HepG2 (cell line): ENCODE measurements at regions not wholly inside any gene's neighbourhood (a gene's known extent, or its start where the extent isn't known, plus 50 kb on each side); places are given as distances from the start of the nearest gene placed in this dataset.
A peak's percentile ranks its signal among the peaks of the same experiment; 100 is the strongest.

Source experiments
- CBFB ChIP-seq: sonication (generic); formaldehyde crosslinking; IDR thresholded peaks from 2 replicates; pipeline ENCODE4 v1.4.0; 2020; ENCODE audit warnings: missing genetic modification reagents
- CBX1 ChIP-seq: IDR thresholded peaks from one replicate; pipeline ENCODE4 v1.6.1; 2016; ENCODE audit warnings: antibody characterized with exemption, low read depth
- FOXA3 ChIP-seq: IDR thresholded peaks from 2 replicates; pipeline ENCODE4 v1.6.1; 2016; ENCODE audit warnings: missing genetic modification reagents, missing compliant biosample characterization
- FOXO4 ChIP-seq: sonication (generic); formaldehyde crosslinking; conservative IDR thresholded peaks from 2 replicates; pipeline ENCODE4 v1.8.1; 2023; ENCODE audit warnings: missing genetic modification reagents
- HCFC1 ChIP-seq: fragments of 150-350 bp; IDR thresholded peaks from 2 replicates; pipeline ENCODE4 v1.6.1; 2014; ENCODE audit warnings: low read depth, low read length
- HIVEP1 ChIP-seq: sonication (generic); formaldehyde crosslinking; IDR thresholded peaks from 2 replicates; pipeline ENCODE4 v1.4.0; 2020; ENCODE audit warnings: mild to moderate bottlenecking, missing genetic modification reagents
- IKZF4 ChIP-seq: sonication (generic); formaldehyde crosslinking; IDR thresholded peaks from 2 replicates; pipeline ENCODE4 v1.5.1; 2020; ENCODE audit warnings: borderline replicate concordance, mild to moderate bottlenecking, low read depth, missing genetic modification reagents; ENCODE audit errors: not compliant biosample characterization
- KLF11 ChIP-seq: IDR thresholded peaks from 2 replicates; pipeline ENCODE4 v1.6.1; 2016; ENCODE audit warnings: missing compliant biosample characterization
- MIXL1 ChIP-seq: IDR thresholded peaks from 2 replicates; pipeline ENCODE4 v1.6.1; 2016
- MXD4 ChIP-seq: IDR thresholded peaks from 2 replicates; pipeline ENCODE4 v1.6.1; 2016; ENCODE audit warnings: mild to moderate bottlenecking, missing biosample characterization, missing genetic modification reagents
- NFE2 ChIP-seq: sonication (generic); formaldehyde crosslinking; IDR thresholded peaks from 2 replicates; pipeline ENCODE4 v1.4.0; 2020; ENCODE audit warnings: missing genetic modification reagents
- NFIB ChIP-seq: sonication (generic); formaldehyde crosslinking; IDR thresholded peaks from 2 replicates; pipeline ENCODE4 v1.9.0; 2021; ENCODE audit warnings: missing genetic modification reagents, mild to moderate bottlenecking, borderline replicate concordance
- NONO ChIP-seq, 2 experiments: fragments of 450-650 bp in 1 of 2; sonication (generic) in 1 of 2; formaldehyde crosslinking in 1 of 2; IDR thresholded peaks in 1 of 2; conservative IDR thresholded peaks in 1 of 2; 2 replicates each; pipeline versions ENCODE4 v1.6.1 to v1.8.0; 2017 to 2022; ENCODE audit warnings: mild to moderate bottlenecking in 1 of 2, missing genetic modification reagents in 1 of 2, moderate library complexity in 1 of 2
- ONECUT2 ChIP-seq: sonication (generic); formaldehyde crosslinking; IDR thresholded peaks from 2 replicates; pipeline ENCODE4 v1.4.0; 2020; ENCODE audit warnings: missing genetic modification reagents
- RBM39 ChIP-seq: fragments of 200-400 bp; formaldehyde crosslinking; IDR thresholded peaks from one replicate; pipeline ENCODE4 v1.6.1; 2018; ENCODE audit warnings: antibody characterized with exemption, mild to moderate bottlenecking, low read depth, low read length; ENCODE audit not compliant: poor library complexity, severe bottlenecking
- RFXANK ChIP-seq: IDR thresholded peaks from 2 replicates; pipeline ENCODE4 v1.6.1; 2016
- RXRB ChIP-seq: IDR thresholded peaks from 2 replicates; pipeline ENCODE4 v1.6.1; 2016; ENCODE audit warnings: borderline replicate concordance, missing genetic modification reagents, missing compliant biosample characterization
- SNAPC5 ChIP-seq: sonication (generic); formaldehyde crosslinking; IDR thresholded peaks from 2 replicates; pipeline ENCODE4 v1.8.1; 2023; ENCODE audit warnings: mild to moderate bottlenecking, missing genetic modification reagents, borderline replicate concordance
- TCF7 ChIP-seq: sonication (generic); IDR thresholded peaks from 2 replicates; pipeline ENCODE4 v1.6.1; 2016; ENCODE audit warnings: antibody characterized with exemption, low read depth
- TSC22D2 ChIP-seq: sonication (generic); formaldehyde crosslinking; IDR thresholded peaks from 2 replicates; pipeline ENCODE4 v1.5.1; 2020; ENCODE audit warnings: missing genetic modification reagents, mild to moderate bottlenecking, borderline replicate concordance
- YEATS4 ChIP-seq: sonication (generic); formaldehyde crosslinking; IDR thresholded peaks from 2 replicates; pipeline ENCODE4 v1.4.0; 2020; ENCODE audit warnings: missing genetic modification reagents, borderline replicate concordance
- ZBTB21 ChIP-seq: sonication (generic); formaldehyde crosslinking; IDR thresholded peaks from 2 replicates; pipeline ENCODE4 v1.4.0; 2020; ENCODE audit warnings: missing genetic modification reagents
- ZC3H13 ChIP-seq: sonication (generic); formaldehyde crosslinking; IDR thresholded peaks from 2 replicates; pipeline ENCODE4 v1.8.1; 2023; ENCODE audit warnings: mild to moderate bottlenecking, missing genetic modification reagents, moderate library complexity
- ZNF34 ChIP-seq: sonication (generic); formaldehyde crosslinking; IDR thresholded peaks from 2 replicates; pipeline ENCODE4 v1.4.0; 2020; ENCODE audit warnings: mild to moderate bottlenecking, missing genetic modification reagents, borderline replicate concordance
- ZNF431 ChIP-seq: sonication (generic); formaldehyde crosslinking; IDR thresholded peaks from 2 replicates; pipeline ENCODE4 v1.9.0; 2022; ENCODE audit warnings: missing genetic modification reagents, low read depth, mild to moderate bottlenecking, borderline replicate concordance
- ZNF512 ChIP-seq: sonication (generic); formaldehyde crosslinking; IDR thresholded peaks from 2 replicates; pipeline ENCODE4 v1.4.0; 2020; ENCODE audit warnings: mild to moderate bottlenecking, missing genetic modification reagents
- ZNF552 ChIP-seq: sonication (generic); formaldehyde crosslinking; IDR thresholded peaks from 2 replicates; pipeline ENCODE4 v1.9.0; 2022; ENCODE audit warnings: missing genetic modification reagents, mild to moderate bottlenecking, borderline replicate concordance
- ZNF563 ChIP-seq: sonication (generic); formaldehyde crosslinking; IDR thresholded peaks from 2 replicates; pipeline ENCODE4 v1.8.0; 2022; ENCODE audit warnings: mild to moderate bottlenecking, moderate library complexity, missing genetic modification reagents
- ZNF660 ChIP-seq: sonication (generic); formaldehyde crosslinking; IDR thresholded peaks from 2 replicates; pipeline ENCODE4 v1.5.1; 2020; ENCODE audit warnings: mild to moderate bottlenecking, low read depth, missing genetic modification reagents, borderline replicate concordance
- ZNF841 ChIP-seq: sonication (generic); formaldehyde crosslinking; IDR thresholded peaks from 2 replicates; pipeline ENCODE4 v1.8.1; 2023; ENCODE audit warnings: missing genetic modification reagents, borderline replicate concordance

DNA sequence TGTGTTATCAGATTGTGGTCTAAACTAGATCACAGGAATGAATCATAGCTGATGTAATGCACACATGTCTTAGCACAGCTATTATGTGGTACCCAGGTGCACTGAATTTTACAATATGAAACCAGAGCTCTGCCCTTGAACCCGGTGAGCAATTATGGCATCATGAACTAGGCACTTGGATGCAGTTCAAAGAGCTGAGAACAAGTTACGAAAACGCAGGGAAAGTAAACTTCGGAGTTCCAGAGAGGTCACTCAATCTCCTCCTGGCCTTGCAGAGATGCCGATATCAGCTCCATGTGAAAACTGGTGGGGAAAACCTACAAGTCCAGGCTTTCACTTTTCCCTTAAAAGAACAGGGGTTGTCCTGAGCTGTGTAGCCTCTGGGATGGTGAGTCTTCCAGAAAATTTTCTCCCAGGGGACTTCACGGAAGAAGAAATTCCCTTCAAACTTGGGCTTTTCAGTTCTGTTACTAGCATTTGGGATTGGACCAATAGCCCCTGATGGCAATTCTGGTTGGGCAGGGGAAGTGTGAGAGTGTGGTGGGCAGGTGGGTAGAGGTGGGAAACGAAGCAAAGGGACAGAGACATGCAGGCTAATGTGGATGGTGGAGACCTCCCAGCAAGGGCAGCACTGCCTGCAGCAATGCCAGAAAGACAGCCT lies 71.1 kb upstream of the SH3BP4 start (continued):
- TF ChIP-seq IKZF4 (CRISPR knock-in tag) (peak; percentile 69), RFXANK (CRISPR knock-in tag) (peak; percentile 75; the same call in 1 of the 2 replicates), FOXO4 (CRISPR knock-in tag) (no peak), ONECUT2 (CRISPR knock-in tag) (peak; percentile 61; the same call in 1 of the 2 replicates), ZNF431 (CRISPR knock-in tag) (no peak), NFIB (no peak), HIVEP1 (CRISPR knock-in tag) (peak; percentile 72; the same call in 1 of the 2 replicates), KLF11 (CRISPR knock-in tag) (peak; percentile 69; the same call in 1 of the 2 replicates), ZNF563 (no peak), NONO (IDR thresholded peaks at IDR 0.05) (no peak), NONO (CRISPR knock-in tag; conservative IDR thresholded peaks at IDR 0.05) (peak; percentile 82; the same call in 1 of the 2 replicates), FOXA3 (CRISPR knock-in tag) (peak; percentile 99), MXD4 (no peak), ZNF660 (CRISPR knock-in tag) (no peak), CBFB (CRISPR knock-in tag) (peak; percentile 92), HCFC1 (no peak), NFE2 (CRISPR knock-in tag) (no peak), ZNF34 (CRISPR knock-in tag) (peak; percentile 30; the same call in 1 of the 2 replicates), SNAPC5 (no peak), RBM39 (no peak), TCF7 (peak; percentile 99), YEATS4 (peak; percentile 70; the same call in 1 of the 2 replicates), ZNF512 (CRISPR knock-in tag) (no peak), RXRB (peak; percentile 100), ZC3H13 (CRISPR knock-in tag) (no peak), CBX1 (peak; percentile 55), TSC22D2 (CRISPR knock-in tag) (peak; percentile 74; the same call in 1 of the 2 replicates), MIXL1 (CRISPR knock-in tag) (peak; percentile 96), ZNF552 (CRISPR knock-in tag) (no peak; the same call in 1 of the 2 replicates), ZBTB21 (CRISPR knock-in tag) (peak; percentile 87), ZNF841 (no peak)
